OCI-LY3 (cell line): ENCODE measurements at regions not wholly inside any gene's neighbourhood (a gene's known extent, or its start where the extent isn't known, plus 50 kb on each side); places are given as distances from the start of the nearest gene placed in this dataset.

Experiments
- H2AFZ ChIP-seq: fragments of 200-600, 300-600 bp; shearing (Covaris generic); 2 replicates; pipeline ENCODE4 v1.6.0; 2014; ENCODE audit warnings: antibody characterized with exemption, low read depth, low read length
- H3K27ac ChIP-seq: fragments of 200-600, 300-600 bp; sonication (generic); 2 replicates; pipeline ENCODE4 v1.5.1; 2014; ENCODE audit warnings: mild to moderate bottlenecking, low read length, moderate library complexity, mixed read lengths
- H3K27me3 ChIP-seq: fragments of 200-600, 300-600 bp; sonication (generic); 2 replicates; pipeline ENCODE4 v1.6.1; 2014; ENCODE audit warnings: low read depth, low read length, mixed read lengths
- H3K36me3 ChIP-seq: fragments of 200-600, 300-600 bp; sonication (generic); replicated peaks from 2 replicates; pipeline ENCODE3; 2014; ENCODE audit warnings: low read depth, low read length, mixed read lengths
- H3K4me1 ChIP-seq: fragments of 300-600, 200-600 bp; sonication (generic); 2 replicates; pipeline ENCODE4 v1.6.1; 2014; ENCODE audit warnings: low read length, mixed read lengths
- H3K4me2 ChIP-seq: fragments of 200-600, 300-600 bp; sonication (generic); 2 replicates; pipeline ENCODE4 v1.6.1; 2014; ENCODE audit warnings: low read length, mixed read lengths
- H3K4me3 ChIP-seq: fragments of 300-600, 200-600 bp; sonication (generic); 2 replicates; pipeline ENCODE4 v1.5.1; 2014; ENCODE audit warnings: antibody characterized with exemption, mild to moderate bottlenecking, low read length, moderate library complexity
- H3K79me2 ChIP-seq: fragments of 300-600, 200-600 bp; shearing (Covaris generic); 2 replicates; pipeline ENCODE4 v1.6.1; 2014; ENCODE audit warnings: mild to moderate bottlenecking, low read length, mixed read lengths
- H3K9ac ChIP-seq: fragments of 300-600, 200-600 bp; shearing (Covaris generic); 2 replicates; pipeline ENCODE4 v1.6.0; 2014; ENCODE audit warnings: mild to moderate bottlenecking, low read length, moderate library complexity
- H3K9me3 ChIP-seq: fragments of 200-600, 300-600 bp; shearing (Covaris generic); 2 replicates; pipeline ENCODE4 v1.6.1; 2014; ENCODE audit warnings: low read length, mixed read lengths; ENCODE audit not compliant: insufficient read depth
- H4K20me1 ChIP-seq: fragments of 200-600, 300-600 bp; sonication (generic); 2 replicates; pipeline ENCODE4 v1.6.1; 2016; ENCODE audit warnings: low read length, mixed read lengths; ENCODE audit not compliant: insufficient read depth
- EZH2phosphoT487 ChIP-seq: fragments of 200-600 bp; shearing (Covaris generic); IDR thresholded peaks from 2 replicates; pipeline ENCODE4 v1.6.1; 2018; ENCODE audit warnings: antibody characterized with exemption, mixed run types, low read depth
- TF ChIP-seq, protein P1 (sequence below): fragments of 200-600, 300-600 bp; sonication (generic); IDR thresholded peaks from 2 replicates; pipeline ENCODE4 v1.5.1; 2014; ENCODE audit warnings: antibody characterized with exemption, low read length, low read depth

DNA sequence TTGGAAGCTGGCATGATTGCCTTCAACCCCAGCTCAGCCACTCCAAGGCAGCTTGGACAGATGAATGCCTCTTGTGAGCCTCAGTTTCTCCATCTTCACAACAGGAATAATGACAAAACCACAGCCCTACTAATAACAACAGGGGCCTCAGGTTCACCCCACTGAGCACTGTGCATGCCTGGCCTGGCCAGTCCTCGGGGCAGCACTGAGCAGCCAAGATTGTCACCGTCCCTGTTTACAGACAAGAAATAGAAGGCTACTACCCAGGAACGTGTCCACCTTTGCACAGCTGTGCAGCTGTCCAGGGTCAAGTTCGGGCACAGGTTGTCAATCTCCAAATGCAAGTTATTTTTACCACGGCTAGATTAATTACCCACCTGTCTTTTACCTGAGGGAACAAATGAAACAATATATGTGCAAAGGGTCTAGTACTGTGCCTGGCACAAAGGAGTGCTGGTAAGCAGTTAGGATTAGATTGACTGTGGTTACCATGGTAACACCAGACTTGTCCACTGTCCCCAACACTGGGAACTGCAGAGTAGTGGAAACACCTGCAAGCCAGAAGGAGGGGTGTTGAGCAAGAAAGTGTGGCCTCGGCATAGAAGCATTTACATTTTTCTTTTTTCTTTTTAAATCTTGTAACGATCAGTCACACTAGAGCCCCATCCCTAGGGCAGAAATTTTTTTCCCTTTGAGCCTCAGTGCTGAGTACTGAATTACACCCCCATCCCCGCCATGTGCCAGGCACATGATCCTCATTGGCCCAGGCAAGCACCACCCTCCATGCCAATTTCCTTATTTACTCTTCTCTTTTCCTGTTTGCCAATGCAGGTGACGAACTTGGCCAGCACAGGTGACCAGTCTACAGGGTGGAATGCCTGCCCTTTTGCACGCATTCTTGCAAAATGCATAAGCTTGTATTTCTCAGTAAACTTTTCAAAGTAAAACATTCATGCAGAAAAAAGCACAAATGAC is 66.3 kb upstream of the SLC6A6 start:
- Histone ChIP-seq H3K9me3 (no peaks in the 10 kb centered on the region), H3K79me2 (no peaks in the 10 kb centered on the region), H3K4me2 (no peak overlapping the region), H3K4me1 (no peaks in the 10 kb centered on the region), H3K9ac (no peak overlapping the region), H3K36me3 (no peaks in the 10 kb centered on the region), H3K4me3 (no peak overlapping the region), H3K27me3 (peaks cover 19% of the 10 kb centered on the region; the same call in 1 of the 2 replicates), H3K27ac (no peak overlapping the region), H4K20me1 (no peaks in the 10 kb centered on the region), H2AFZ (no peak overlapping the region)
- no peak for TF ChIP-seq EZH2phosphoT487
- TF ChIP-seq, protein P1, sequence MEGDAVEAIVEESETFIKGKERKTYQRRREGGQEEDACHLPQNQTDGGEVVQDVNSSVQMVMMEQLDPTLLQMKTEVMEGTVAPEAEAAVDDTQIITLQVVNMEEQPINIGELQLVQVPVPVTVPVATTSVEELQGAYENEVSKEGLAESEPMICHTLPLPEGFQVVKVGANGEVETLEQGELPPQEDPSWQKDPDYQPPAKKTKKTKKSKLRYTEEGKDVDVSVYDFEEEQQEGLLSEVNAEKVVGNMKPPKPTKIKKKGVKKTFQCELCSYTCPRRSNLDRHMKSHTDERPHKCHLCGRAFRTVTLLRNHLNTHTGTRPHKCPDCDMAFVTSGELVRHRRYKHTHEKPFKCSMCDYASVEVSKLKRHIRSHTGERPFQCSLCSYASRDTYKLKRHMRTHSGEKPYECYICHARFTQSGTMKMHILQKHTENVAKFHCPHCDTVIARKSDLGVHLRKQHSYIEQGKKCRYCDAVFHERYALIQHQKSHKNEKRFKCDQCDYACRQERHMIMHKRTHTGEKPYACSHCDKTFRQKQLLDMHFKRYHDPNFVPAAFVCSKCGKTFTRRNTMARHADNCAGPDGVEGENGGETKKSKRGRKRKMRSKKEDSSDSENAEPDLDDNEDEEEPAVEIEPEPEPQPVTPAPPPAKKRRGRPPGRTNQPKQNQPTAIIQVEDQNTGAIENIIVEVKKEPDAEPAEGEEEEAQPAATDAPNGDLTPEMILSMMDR: no peak

- peaks cover 19% of the 10 kb centered on the region; the same call in 1 of the 2 replicates for H3K27me3 ChIP-seq
- no peak overlapping the region for H3K27ac ChIP-seq
- H4K20me1 ChIP-seq: no peaks in the 10 kb centered on the region
- no peaks in the 10 kb centered on the region for H3K36me3 ChIP-seq
- H3K4me2 ChIP-seq: no peak overlapping the region
- H3K4me1 ChIP-seq: no peaks in the 10 kb centered on the region
- H3K9ac ChIP-seq: no peak overlapping the region
- H3K4me3 ChIP-seq: no peak overlapping the region
- TF ChIP-seq EZH2phosphoT487: no peak
- TF ChIP-seq, protein P1: no peak
- H2AFZ ChIP-seq: no peak overlapping the region
- H3K79me2 ChIP-seq: no peaks in the 10 kb centered on the region
- no peaks in the 10 kb centered on the region for H3K9me3 ChIP-seq
Observed at GRCh38 chr3:14336749-14337598, 65.4 kb upstream of the SLC6A6 start.

- Histone ChIP-seq H3K4me2 (no peak overlapping the region), H3K27ac (no peak overlapping the region), H4K20me1 (no peaks in the 10 kb centered on the region), H3K4me3 (no peak overlapping the region), H3K4me1 (no peaks in the 10 kb centered on the region), H3K79me2 (no peaks in the 10 kb centered on the region), H3K9me3 (no peaks in the 10 kb centered on the region), H2AFZ (no peak overlapping the region), H3K27me3 (peaks cover 19% of the 10 kb centered on the region; the same call in 1 of the 2 replicates), H3K36me3 (no peaks in the 10 kb centered on the region), H3K9ac (no peak overlapping the region)
- TF ChIP-seq, protein P1: no peak
- TF ChIP-seq EZH2phosphoT487: no peak
Observed at GRCh38 chr3:14337828-14338227, 64.6 kb upstream of the SLC6A6 start.

DNA sequence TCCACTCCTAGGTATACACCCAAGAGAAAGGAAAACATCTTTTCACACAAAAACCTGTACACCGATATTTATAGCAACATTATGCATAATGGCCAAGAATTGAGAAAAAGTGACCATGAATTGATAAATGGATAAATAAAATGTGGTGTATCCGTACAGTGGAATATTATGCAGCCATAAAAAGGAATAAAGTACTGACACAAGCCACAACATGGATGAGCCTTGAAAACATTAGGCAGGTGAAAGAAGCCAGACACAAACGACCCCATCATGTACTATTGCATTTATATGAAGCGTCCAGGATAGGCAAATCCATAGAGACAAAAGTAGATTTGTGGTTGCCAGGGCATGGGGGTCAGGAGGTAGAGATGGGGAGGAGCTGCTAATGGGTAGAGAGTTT is 64.2 kb upstream of the SLC6A6 start:
- H3K4me3 ChIP-seq: no peak overlapping the region
- TF ChIP-seq, protein P1: no peak
- no peak for TF ChIP-seq EZH2phosphoT487
- H3K79me2 ChIP-seq: no peaks in the 10 kb centered on the region
- no peak overlapping the region for H3K4me2 ChIP-seq
- H3K9ac ChIP-seq: no peak overlapping the region
- no peaks in the 10 kb centered on the region for H3K36me3 ChIP-seq
- no peak overlapping the region for H3K27ac ChIP-seq
- no peak overlapping the region for H2AFZ ChIP-seq
- H4K20me1 ChIP-seq: no peaks in the 10 kb centered on the region
- H3K27me3 ChIP-seq: peaks cover 19% of the 10 kb centered on the region; the same call in 1 of the 2 replicates
- no peaks in the 10 kb centered on the region for H3K9me3 ChIP-seq
- no peaks in the 10 kb centered on the region for H3K4me1 ChIP-seq
